Stimulated activated CD8-positive, alpha-beta memory T cell treated with anti-CD3 and anti-CD28 coated beads, Interleukin-7, amount 100 ng/mL, for 24 hours (primary cell): ENCODE measurements at regions not wholly inside any gene's neighbourhood (a gene's known extent, or its start where the extent isn't known, plus 50 kb on each side); places are given as distances from the start of the nearest gene placed in this dataset.
"Not testable (repeated sequence)": the region's sequence is repeated elsewhere in the genome, so short reads cannot be mapped to it uniquely, and the experiment has no call there.

Experiments used
- DNase-seq: peaks from one replicate; pipeline ENCODE4 v3.0.0-alpha.2; 2020; ENCODE audit warnings: low read depth

GRCh38 chr9:7542693-7543092 is 256.9 kb downstream of the DMAC1 start:
- DNase-seq = no peak

GRCh38 chr9:7542126-7542525 is 257.5 kb downstream of the DMAC1 start:
- no peak for DNase-seq

- no peak for DNase-seq
Observed at GRCh38 chr9:7536310-7536939, 263.2 kb downstream of the DMAC1 start.

- DNase-seq = no peak
Observed at GRCh38 chr9:7534211-7534935, 265.2 kb downstream of the DMAC1 start.

- no peak for DNase-seq
Observed at GRCh38 chr9:7533376-7534090, 266.0 kb downstream of the DMAC1 start.

GRCh38 chr9:7523426-7524043 is 276.0 kb downstream of the DMAC1 start:
- DNase-seq = no peak

GRCh38 chr9:7520396-7520795 is 279.2 kb downstream of the DMAC1 start:
- no peak for DNase-seq

GRCh38 chr9:7516376-7516775 is 283.2 kb downstream of the DMAC1 start:
- DNase-seq = no peak

GRCh38 chr9:7510199-7510598 is 289.4 kb downstream of the DMAC1 start:
- no peak for DNase-seq

- DNase-seq = no peak
Observed at GRCh38 chr9:7509576-7510145, 289.9 kb downstream of the DMAC1 start.

- DNase-seq = no peak
Observed at GRCh38 chr9:7508516-7508915, 291.1 kb downstream of the DMAC1 start.

GRCh38 chr9:7507566-7508270 is 291.9 kb downstream of the DMAC1 start:
- no peak for DNase-seq

GRCh38 chr9:7507026-7507425 is 292.6 kb downstream of the DMAC1 start:
- DNase-seq = no peak

- no peak for DNase-seq
Observed at GRCh38 chr9:7500521-7500920, 299.1 kb downstream of the DMAC1 start.

GRCh38 chr9:7491641-7492040 is 307.9 kb downstream of the DMAC1 start:
- DNase-seq = no peak

- no peak for DNase-seq
Observed at GRCh38 chr9:7490317-7491108, 309.1 kb downstream of the DMAC1 start.

GRCh38 chr9:7489036-7489435 is 310.5 kb downstream of the DMAC1 start:
- DNase-seq = no peak

- not testable (repeated sequence) for DNase-seq
Observed at GRCh38 chr9:7484014-7484413, 315.6 kb downstream of the DMAC1 start.

GRCh38 chr9:7481570-7481969 is 318.0 kb downstream of the DMAC1 start:
- no peak for DNase-seq

- no peak for DNase-seq
Observed at GRCh38 chr9:7479300-7479699, 320.3 kb downstream of the DMAC1 start.

- no peak for DNase-seq
Observed at GRCh38 chr9:7478646-7479045, 320.9 kb downstream of the DMAC1 start.
